GM12872 (cell line): ENCODE measurements at regions not wholly inside any gene's neighbourhood (a gene's known extent, or its start where the extent isn't known, plus 50 kb on each side); places are given as distances from the start of the nearest gene placed in this dataset.

Experiments
- TF ChIP-seq, protein P1 (sequence below): IDR thresholded peaks from 3 replicates; pipeline ENCODE4 v1.5.1; 2011; ENCODE audit warnings: low read depth, mild to moderate bottlenecking, low read length, moderate library complexity; ENCODE audit not compliant: insufficient read depth

GRCh38 chr19:28159065-28159464, 1053.9 kb downstream of the UQCRFS1 start:
- TF ChIP-seq, protein P1, sequence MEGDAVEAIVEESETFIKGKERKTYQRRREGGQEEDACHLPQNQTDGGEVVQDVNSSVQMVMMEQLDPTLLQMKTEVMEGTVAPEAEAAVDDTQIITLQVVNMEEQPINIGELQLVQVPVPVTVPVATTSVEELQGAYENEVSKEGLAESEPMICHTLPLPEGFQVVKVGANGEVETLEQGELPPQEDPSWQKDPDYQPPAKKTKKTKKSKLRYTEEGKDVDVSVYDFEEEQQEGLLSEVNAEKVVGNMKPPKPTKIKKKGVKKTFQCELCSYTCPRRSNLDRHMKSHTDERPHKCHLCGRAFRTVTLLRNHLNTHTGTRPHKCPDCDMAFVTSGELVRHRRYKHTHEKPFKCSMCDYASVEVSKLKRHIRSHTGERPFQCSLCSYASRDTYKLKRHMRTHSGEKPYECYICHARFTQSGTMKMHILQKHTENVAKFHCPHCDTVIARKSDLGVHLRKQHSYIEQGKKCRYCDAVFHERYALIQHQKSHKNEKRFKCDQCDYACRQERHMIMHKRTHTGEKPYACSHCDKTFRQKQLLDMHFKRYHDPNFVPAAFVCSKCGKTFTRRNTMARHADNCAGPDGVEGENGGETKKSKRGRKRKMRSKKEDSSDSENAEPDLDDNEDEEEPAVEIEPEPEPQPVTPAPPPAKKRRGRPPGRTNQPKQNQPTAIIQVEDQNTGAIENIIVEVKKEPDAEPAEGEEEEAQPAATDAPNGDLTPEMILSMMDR: no peak

DNA sequence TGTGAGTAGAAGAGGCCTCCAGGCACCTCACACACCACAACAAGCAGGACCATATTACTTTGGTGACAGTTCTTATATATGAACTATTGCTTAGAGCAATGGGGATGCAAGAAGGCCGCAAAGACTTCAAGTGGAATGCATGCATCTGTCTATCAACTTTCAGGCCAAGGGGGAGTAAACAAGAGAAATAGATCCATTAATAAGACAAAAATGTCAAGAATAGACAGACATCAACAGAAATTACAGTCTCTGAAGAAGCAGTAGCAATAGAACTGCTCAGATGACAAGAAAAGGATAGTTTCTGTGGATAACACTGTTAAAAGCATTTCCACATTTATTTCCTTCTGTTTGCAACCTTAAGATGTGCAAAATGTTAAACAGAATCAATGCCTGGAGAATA, 1057.7 kb downstream of the UQCRFS1 start:
- TF ChIP-seq, protein P1: no peak

- TF ChIP-seq, protein P1: no peak
Observed at GRCh38 chr19:28154077-28154476, 1058.9 kb downstream of the UQCRFS1 start.

GRCh38 chr19:28153123-28153522, 1059.8 kb downstream of the UQCRFS1 start:
- TF ChIP-seq, protein P1: no peak

GRCh38 chr19:28152195-28152594, 1060.8 kb downstream of the UQCRFS1 start:
- TF ChIP-seq, protein P1: no peak

GRCh38 chr19:28150129-28150528, 1062.8 kb downstream of the UQCRFS1 start:
- TF ChIP-seq, protein P1: no peak

- TF ChIP-seq, protein P1: no peak
Observed at GRCh38 chr19:28148554-28148953, 1064.4 kb downstream of the UQCRFS1 start.

GRCh38 chr19:28142258-28142657, 1070.7 kb downstream of the UQCRFS1 start:
- TF ChIP-seq, protein P1: no peak
